Brain microvascular endothelial cell (primary cell): ENCODE measurements at regions not wholly inside any gene's neighbourhood (a gene's known extent, or its start where the extent isn't known, plus 50 kb on each side); places are given as distances from the start of the nearest gene placed in this dataset.
"Not testable (repeated sequence)": the region's sequence is repeated elsewhere in the genome, so short reads cannot be mapped to it uniquely, and the experiment has no call there.

Experiments
- DNase-seq: peaks from one replicate; pipeline ENCODE4 v3.0.0-alpha.2; 2020
- H3K27ac ChIP-seq: fragments of 250-450 bp; sonication (Bioruptor Pico); 2 replicates; pipeline ENCODE4 v1.5.1; 2020; ENCODE audit warnings: mild to moderate bottlenecking, moderate library complexity
- H3K27me3 ChIP-seq: fragments of 250-450 bp; sonication (Bioruptor Pico); replicated peaks from 2 replicates; pipeline ENCODE4 v1.5.1; 2020; ENCODE audit warnings: mild to moderate bottlenecking
- H3K36me3 ChIP-seq: fragments of 250-450 bp; sonication (Bioruptor Pico); replicated peaks from 2 replicates; pipeline ENCODE4 v1.5.1; 2020; ENCODE audit warnings: mild to moderate bottlenecking
- H3K4me3 ChIP-seq: 2 replicates; pipeline ENCODE4 v1.5.1; 2011; ENCODE audit warnings: low read depth, mild to moderate bottlenecking, control low read depth, low read length, moderate library complexity
- CTCF ChIP-seq: IDR thresholded peaks from 2 replicates; pipeline ENCODE4 v1.5.1; 2011; ENCODE audit warnings: low read depth, mild to moderate bottlenecking, moderate library complexity, low read length, control low read depth, inconsistent platforms; ENCODE audit errors: missing control alignments
- in situ Hi-C: cut with HindIII; loops from 2 replicates; pipeline ENCODE4 v1.10.0; 2017; ENCODE audit warnings: low sequenced_read_pairs, low pct_ligation_motif_present

GRCh38 chr5:62825623-62826220 lies 247.1 kb downstream of the LRRC70 start:
- in situ Hi-C loops, result no loop called here
- Histone ChIP-seq H3K27ac (no peak overlapping the region), H3K27me3 (no peaks in the 10 kb centered on the region), H3K4me3 (no peak overlapping the region), H3K36me3 (no peaks in the 10 kb centered on the region)
- no peak for DNase-seq
- TF ChIP-seq CTCF, result no peak

DNA sequence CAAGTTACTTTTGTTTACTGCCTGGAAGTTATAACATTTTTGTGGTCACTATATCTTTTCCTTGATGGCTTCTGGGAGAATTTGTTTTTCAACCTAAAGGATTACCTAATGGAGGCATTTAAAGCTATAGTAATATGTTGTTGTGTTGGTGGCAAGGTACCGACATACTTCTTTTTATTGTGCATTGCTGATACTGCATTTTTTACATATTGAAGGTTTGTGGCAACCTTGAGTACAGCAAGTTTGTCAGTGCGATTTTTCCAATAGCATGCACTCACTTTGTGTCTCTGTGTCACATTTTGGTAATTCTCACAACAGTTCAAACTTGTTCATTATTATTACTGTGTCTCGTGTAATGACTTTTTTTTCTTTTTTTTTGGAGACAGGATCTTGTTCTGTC lies 246.3 kb downstream of the LRRC70 start:
- Histone ChIP-seq H3K36me3 (no peaks in the 10 kb centered on the region), H3K4me3 (no peak overlapping the region), H3K27ac (no peak overlapping the region), H3K27me3 (no peaks in the 10 kb centered on the region)
- in situ Hi-C loops, result no loop called here
- DNase-seq, result no peak
- no peak for TF ChIP-seq CTCF

GRCh38 chr5:62817043-62817442 lies 238.4 kb downstream of the LRRC70 start:
- H3K4me3 ChIP-seq, H3K36me3 ChIP-seq, DNase-seq, H3K27ac ChIP-seq, H3K27me3 ChIP-seq, in situ Hi-C loops: not testable (repeated sequence)

DNA sequence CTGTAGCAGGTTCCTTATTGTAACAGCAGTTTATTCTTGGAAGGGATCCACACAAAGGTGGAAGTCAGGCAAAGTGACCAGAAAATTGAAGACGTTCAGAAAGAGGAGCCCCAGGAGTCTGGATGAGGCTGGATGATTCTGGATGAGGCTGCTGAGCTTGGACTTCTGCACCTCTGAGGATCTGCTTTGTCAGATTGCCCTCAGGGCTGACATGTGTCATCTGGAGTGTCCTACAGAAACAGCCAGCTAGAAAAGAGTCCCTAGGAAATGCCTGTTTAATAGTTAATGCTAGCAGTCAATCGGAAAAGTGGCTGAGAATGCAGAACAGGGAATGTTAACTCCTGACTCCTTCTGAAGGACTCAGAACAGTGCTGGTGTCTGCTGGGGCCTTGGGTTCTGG lies 236.4 kb downstream of the LRRC70 start:
- Histone ChIP-seq H3K27me3 (no peaks in the 10 kb centered on the region), H3K4me3 (no peak overlapping the region), H3K36me3 (no peaks in the 10 kb centered on the region), H3K27ac (no peak overlapping the region)
- no peak for TF ChIP-seq CTCF
- DNase-seq, result no peak
- in situ Hi-C loops, result no loop called here

- Histone ChIP-seq H3K27me3 (no peaks in the 10 kb centered on the region), H3K36me3 (no peaks in the 10 kb centered on the region), H3K4me3 (no peak overlapping the region), H3K27ac (no peak overlapping the region)
- no peak for TF ChIP-seq CTCF
- in situ Hi-C loops, result no loop called here
- DNase-seq, result no peak
Observed at GRCh38 chr5:62812621-62813255, 234.1 kb downstream of the LRRC70 start.

- DNase-seq, in situ Hi-C loops, H3K27ac ChIP-seq, H3K27me3 ChIP-seq, H3K4me3 ChIP-seq, H3K36me3 ChIP-seq: not testable (repeated sequence)
Observed at GRCh38 chr5:62804819-62805218, 226.2 kb downstream of the LRRC70 start.

- Histone ChIP-seq H3K27ac (no peak overlapping the region), H3K27me3 (no peaks in the 10 kb centered on the region), H3K36me3 (no peaks in the 10 kb centered on the region), H3K4me3 (no peak overlapping the region)
- in situ Hi-C loops, result no loop called here
- no peak for DNase-seq
- no peak for TF ChIP-seq CTCF
Observed at GRCh38 chr5:62795926-62796325, 217.3 kb downstream of the LRRC70 start.
